K562 (cell line): ENCODE measurements at regions not wholly inside any gene's neighbourhood (a gene's known extent, or its start where the extent isn't known, plus 50 kb on each side); places are given as distances from the start of the nearest gene placed in this dataset.

Experiments used
- ATF1 ChIP-seq, 2 experiments: fragments of 450-650 bp in 1 of 2; IDR thresholded peaks; 2 replicates each; pipeline ENCODE4 v1.6.1; 2016; ENCODE audit warnings: missing compliant biosample characterization in 1 of 2, missing genetic modification characterization in 1 of 2
- CHD2 ChIP-seq: IDR thresholded peaks from 2 replicates; pipeline ENCODE4 v1.6.1; 2011; ENCODE audit warnings: low read depth, low read length
- E2F6 ChIP-seq, 2 experiments: IDR thresholded peaks; 2 replicates each; pipeline ENCODE4 v1.6.1; 2011; ENCODE audit warnings: borderline replicate concordance in 1 of 2, control low read depth in 1 of 2, low read depth in 1 of 2, low read length in 1 of 2, mild to moderate bottlenecking in 1 of 2, mixed read lengths in 1 of 2, moderate library complexity in 1 of 2; ENCODE audit not compliant: insufficient read depth in 1 of 2, insufficient read length in 1 of 2, poor library complexity in 1 of 2, severe bottlenecking in 1 of 2; ENCODE audit errors: extremely low read depth in 1 of 2
- FOXJ3 ChIP-seq: sonication (generic); formaldehyde crosslinking; IDR thresholded peaks from 2 replicates; pipeline ENCODE4 v1.4.0; 2020; ENCODE audit warnings: mild to moderate bottlenecking, missing genetic modification reagents
- HDAC2 ChIP-seq: fragments of 450-650 bp; IDR thresholded peaks from 2 replicates; pipeline ENCODE4 v1.6.1; 2016; ENCODE audit warnings: mild to moderate bottlenecking
- HDAC8 ChIP-seq: fragments of 450-650 bp; IDR thresholded peaks from 2 replicates; pipeline ENCODE4 v1.6.1; 2016; ENCODE audit warnings: mild to moderate bottlenecking, missing genetic modification characterization, moderate library complexity, missing compliant biosample characterization
- MAFF ChIP-seq: IDR thresholded peaks from 2 replicates; pipeline ENCODE4 v1.6.1; 2012; ENCODE audit warnings: low read length, improper control_type of control experiment
- MED1 ChIP-seq: sonication (generic); formaldehyde crosslinking; IDR thresholded peaks from 2 replicates; pipeline ENCODE4 v1.8.1; 2023; ENCODE audit warnings: missing genetic modification reagents, borderline replicate concordance
- MITF ChIP-seq: IDR thresholded peaks from 2 replicates; pipeline ENCODE4 v1.6.1; 2014; ENCODE audit warnings: antibody characterized with exemption
- PYGO2 ChIP-seq: fragments of 450-650 bp; IDR thresholded peaks from 2 replicates; pipeline ENCODE4 v1.6.1; 2016; ENCODE audit warnings: mild to moderate bottlenecking, missing genetic modification characterization, moderate library complexity, missing compliant biosample characterization
- SIN3B ChIP-seq: fragments of 450-650 bp; IDR thresholded peaks from 2 replicates; pipeline ENCODE4 v1.6.1; 2017; ENCODE audit warnings: low read depth, mild to moderate bottlenecking, moderate library complexity
- SIX5 ChIP-seq, 2 experiments: IDR thresholded peaks; 2 replicates each; pipeline ENCODE4 v1.6.1; 2011; ENCODE audit warnings: low read length in 2 of 2, borderline replicate concordance in 1 of 2, low read depth in 1 of 2, mild to moderate bottlenecking in 1 of 2, moderate library complexity in 1 of 2; ENCODE audit not compliant: insufficient read depth in 1 of 2
- ZC3H8 ChIP-seq: fragments of 450-650 bp; IDR thresholded peaks from 2 replicates; pipeline ENCODE4 v1.6.1; 2017
- ZNF384 ChIP-seq: IDR thresholded peaks from 2 replicates; pipeline ENCODE4 v1.6.1; 2012; ENCODE audit warnings: low read depth, low read length, improper control_type of control experiment
- ZNF699 ChIP-seq: fragments of 250-450 bp; sonication (Bioruptor Pico); IDR thresholded peaks from 2 replicates; pipeline ENCODE4 v1.8.0; 2021; ENCODE audit warnings: mild to moderate bottlenecking, moderate library complexity; ENCODE audit not compliant: insufficient replicate concordance
- TF ChIP-seq, protein P1 (sequence below): sonication (generic); formaldehyde crosslinking; IDR thresholded peaks from 2 replicates; pipeline ENCODE4 v1.4.0; 2020; ENCODE audit warnings: mild to moderate bottlenecking, missing genetic modification reagents
- TF ChIP-seq, protein P2 (sequence below): sonication (generic); formaldehyde crosslinking; IDR thresholded peaks from 2 replicates; pipeline ENCODE4 v1.8.0; 2022; ENCODE audit warnings: mild to moderate bottlenecking, low read depth, missing genetic modification reagents
- TF ChIP-seq, protein P3 (sequence below): fragments of 450-650 bp; formaldehyde crosslinking; IDR thresholded peaks from 2 replicates; pipeline ENCODE4 v1.4.0; 2020; ENCODE audit warnings: mild to moderate bottlenecking, moderate library complexity

DNA sequence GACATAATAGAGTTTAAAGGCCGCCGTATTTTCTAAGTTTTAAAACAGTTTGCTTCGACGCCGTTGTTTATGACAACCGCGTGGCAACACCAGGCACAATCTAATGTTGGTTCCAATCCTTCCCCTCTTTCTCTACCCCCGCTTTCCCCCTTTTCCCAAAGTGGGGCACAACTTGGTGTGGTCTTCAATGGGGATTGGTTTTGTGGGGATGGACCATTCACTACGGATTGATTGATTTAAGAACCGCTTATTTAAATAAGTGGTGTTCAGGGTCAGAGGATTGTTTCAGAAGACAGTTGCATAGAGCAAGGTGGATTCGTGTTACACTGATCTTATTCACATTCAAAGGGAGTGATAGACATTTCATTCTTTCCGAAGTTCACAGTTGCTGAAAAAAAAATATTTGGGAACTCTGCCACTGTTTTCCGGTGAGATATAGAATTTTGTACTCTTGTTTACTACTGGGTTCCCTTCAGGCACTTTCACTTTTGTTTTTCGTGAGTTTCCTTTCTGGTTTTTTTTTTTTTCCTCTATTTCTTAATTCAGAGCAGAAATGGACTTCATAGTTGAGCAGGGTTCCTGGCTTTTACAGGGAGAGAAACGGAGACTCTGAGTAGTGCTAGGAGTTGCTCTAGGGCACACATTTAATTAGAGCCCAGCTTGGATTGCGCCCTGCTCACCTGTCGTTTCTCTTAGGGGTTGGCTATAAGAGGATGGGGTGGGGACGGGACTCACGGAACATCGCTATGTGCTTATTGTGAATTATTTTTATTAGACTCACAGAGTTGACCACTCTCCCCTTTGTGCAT is 79.6 kb upstream of the AK4 start (continued):
- TF ChIP-seq, protein P1, sequence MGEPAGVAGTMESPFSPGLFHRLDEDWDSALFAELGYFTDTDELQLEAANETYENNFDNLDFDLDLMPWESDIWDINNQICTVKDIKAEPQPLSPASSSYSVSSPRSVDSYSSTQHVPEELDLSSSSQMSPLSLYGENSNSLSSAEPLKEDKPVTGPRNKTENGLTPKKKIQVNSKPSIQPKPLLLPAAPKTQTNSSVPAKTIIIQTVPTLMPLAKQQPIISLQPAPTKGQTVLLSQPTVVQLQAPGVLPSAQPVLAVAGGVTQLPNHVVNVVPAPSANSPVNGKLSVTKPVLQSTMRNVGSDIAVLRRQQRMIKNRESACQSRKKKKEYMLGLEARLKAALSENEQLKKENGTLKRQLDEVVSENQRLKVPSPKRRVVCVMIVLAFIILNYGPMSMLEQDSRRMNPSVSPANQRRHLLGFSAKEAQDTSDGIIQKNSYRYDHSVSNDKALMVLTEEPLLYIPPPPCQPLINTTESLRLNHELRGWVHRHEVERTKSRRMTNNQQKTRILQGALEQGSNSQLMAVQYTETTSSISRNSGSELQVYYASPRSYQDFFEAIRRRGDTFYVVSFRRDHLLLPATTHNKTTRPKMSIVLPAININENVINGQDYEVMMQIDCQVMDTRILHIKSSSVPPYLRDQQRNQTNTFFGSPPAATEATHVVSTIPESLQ, result no peak; the same call in 1 of the 2 replicates
- TF ChIP-seq HDAC2 (no peak), ATF1 (CRISPR knock-in tag; IDR thresholded peaks at IDR 0.05) (no peak), ATF1 (tag; IDR thresholded peaks at IDR 0.05) (no peak), ZC3H8 (no peak), E2F6 (IDR thresholded peaks at IDR 0.05; ENCODE audit: borderline replicate concordance in 1 of 2, extremely low read depth in 1 of 2, insufficient read depth in 1 of 2, insufficient read length in 1 of 2, low read depth in 1 of 2, low read length in 1 of 2, poor library complexity in 1 of 2, severe bottlenecking in 1 of 2) (peak in 1 of 2 experiments; percentile 9), MAFF (no peak), MED1 (CRISPR knock-in tag) (no peak), CHD2 (no peak), HDAC8 (tag) (no peak), ZNF699 (no peak), MITF (no peak), PYGO2 (0 out of 2 replicates have a peak, but pooled peaks have one; percentile 3), SIN3B (no peak), SIX5 (IDR thresholded peaks at IDR 0.05; ENCODE audit: borderline replicate concordance in 1 of 2, insufficient read depth in 1 of 2, low read depth in 1 of 2, low read length in 2 of 2) (no peak), FOXJ3 (no peak), ZNF384 (no peak)
- TF ChIP-seq, protein P2, sequence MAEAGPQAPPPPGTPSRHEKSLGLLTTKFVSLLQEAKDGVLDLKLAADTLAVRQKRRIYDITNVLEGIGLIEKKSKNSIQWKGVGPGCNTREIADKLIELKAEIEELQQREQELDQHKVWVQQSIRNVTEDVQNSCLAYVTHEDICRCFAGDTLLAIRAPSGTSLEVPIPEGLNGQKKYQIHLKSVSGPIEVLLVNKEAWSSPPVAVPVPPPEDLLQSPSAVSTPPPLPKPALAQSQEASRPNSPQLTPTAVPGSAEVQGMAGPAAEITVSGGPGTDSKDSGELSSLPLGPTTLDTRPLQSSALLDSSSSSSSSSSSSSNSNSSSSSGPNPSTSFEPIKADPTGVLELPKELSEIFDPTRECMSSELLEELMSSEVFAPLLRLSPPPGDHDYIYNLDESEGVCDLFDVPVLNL (CRISPR knock-in tag), result no peak
- TF ChIP-seq, protein P3, sequence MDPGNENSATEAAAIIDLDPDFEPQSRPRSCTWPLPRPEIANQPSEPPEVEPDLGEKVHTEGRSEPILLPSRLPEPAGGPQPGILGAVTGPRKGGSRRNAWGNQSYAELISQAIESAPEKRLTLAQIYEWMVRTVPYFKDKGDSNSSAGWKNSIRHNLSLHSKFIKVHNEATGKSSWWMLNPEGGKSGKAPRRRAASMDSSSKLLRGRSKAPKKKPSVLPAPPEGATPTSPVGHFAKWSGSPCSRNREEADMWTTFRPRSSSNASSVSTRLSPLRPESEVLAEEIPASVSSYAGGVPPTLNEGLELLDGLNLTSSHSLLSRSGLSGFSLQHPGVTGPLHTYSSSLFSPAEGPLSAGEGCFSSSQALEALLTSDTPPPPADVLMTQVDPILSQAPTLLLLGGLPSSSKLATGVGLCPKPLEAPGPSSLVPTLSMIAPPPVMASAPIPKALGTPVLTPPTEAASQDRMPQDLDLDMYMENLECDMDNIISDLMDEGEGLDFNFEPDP (CRISPR knock-in tag), result no peak
